ENCODE measurements at regions not wholly inside any gene's neighbourhood (a gene's known extent, or its start where the extent isn't known, plus 50 kb on each side); places are given as distances from the start of the nearest gene placed in this dataset.

- no peak for TF ChIP-seq ESRRA (IDR thresholded peaks at IDR 0.05; ENCODE audit: borderline replicate concordance, low read length)
- TF ChIP-seq HMGXB4 (CRISPR knock-in tag; IDR thresholded peaks at IDR 0.05; ENCODE audit: borderline replicate concordance): no peak
- no peak for TF ChIP-seq CHD2 (IDR thresholded peaks at IDR 0.05; ENCODE audit: low read length, partially characterized antibody)
- no peak for TF ChIP-seq KDM1A (IDR thresholded peaks at IDR 0.05; ENCODE audit: low read depth)
- TF ChIP-seq MAFK (IDR thresholded peaks at IDR 0.05; ENCODE audit: partially characterized antibody): no peak
- TF ChIP-seq CEBPB (IDR thresholded peaks at IDR 0.05): no peak
- no peak for TF ChIP-seq MAX (IDR thresholded peaks at IDR 0.05)
Measured at GRCh38 chr5:3842591-3842990, 247.0 kb downstream of the IRX1 start (continued).

GRCh38 chr5:3843706-3844105, 248.1 kb downstream of the IRX1 start:
- CTCF ChIA-PET: no interaction called here
- TF ChIP-seq EP300 (IDR thresholded peaks at IDR 0.05): no peak
- no peak for TF ChIP-seq ATOH8 (CRISPR knock-in tag; IDR thresholded peaks at IDR 0.05; ENCODE audit: low read depth)
- no peak for TF ChIP-seq HEYL (CRISPR knock-in tag; IDR thresholded peaks at IDR 0.05)
- TF ChIP-seq USF2 (IDR thresholded peaks at IDR 0.05): no peak
- TF ChIP-seq PBX3 (IDR thresholded peaks at IDR 0.05): no peak
- no peak for TF ChIP-seq CHD4 (IDR thresholded peaks at IDR 0.05; ENCODE audit: borderline replicate concordance)
- no peak for TF ChIP-seq MAZ (IDR thresholded peaks at IDR 0.05; ENCODE audit: borderline replicate concordance, low read depth, low read length)
- TF ChIP-seq E2F6 (IDR thresholded peaks at IDR 0.05; ENCODE audit: borderline replicate concordance, low read depth): no peak
- TF ChIP-seq MAX (IDR thresholded peaks at IDR 0.05): no peak
- TF ChIP-seq RARB (CRISPR knock-in tag; IDR thresholded peaks at IDR 0.05): no peak
- no peak for TF ChIP-seq TP53 (CRISPR knock-in tag; IDR thresholded peaks at IDR 0.05)
- TF ChIP-seq EHMT2 (IDR thresholded peaks at IDR 0.05; ENCODE audit: low read depth): no peak
- no peak for TF ChIP-seq HMGXB4 (CRISPR knock-in tag; IDR thresholded peaks at IDR 0.05; ENCODE audit: borderline replicate concordance)
- no peak for TF ChIP-seq HOXB5 (CRISPR knock-in tag; IDR thresholded peaks at IDR 0.05)
- no peak for TF ChIP-seq HES2 (IDR thresholded peaks at IDR 0.05)

More at GRCh38 chr5:3843706-3844105, 248.1 kb downstream of the IRX1 start:
- FAIRE-seq (no peak), ATAC-seq (no peak), DNase-seq (ENCODE audit: low read depth in 1 of 2, low spot score in 1 of 2) (no peak)
- Histone ChIP-seq H3K4me3 (no peak overlapping the region), H3K27ac (no peak overlapping the region), H3K4me2 (no peak overlapping the region), H3K4me1 (no peaks in the 10 kb centered on the region), H3K9me3 (no peaks in the 10 kb centered on the region; the same call in 2 of the 3 replicates)
- POLR2A ChIA-PET: no interaction called here
- 24% methylated on average over 6 of the region's 6 CpGs for WGBS (ENCODE audit: missing lambda C conversion rate)
